ENCODE measurements at regions not wholly inside any gene's neighbourhood (a gene's known extent, or its start where the extent isn't known, plus 50 kb on each side); places are given as distances from the start of the nearest gene placed in this dataset.
"Not testable (repeated sequence)": the region's sequence is repeated elsewhere in the genome, so short reads cannot be mapped to it uniquely, and the experiment has no call there.

- peak; percentile 90 for DNase-seq
Observed at GRCh38 chr20:56689318-56689717, 60.2 kb downstream of the TFAP2C start.

- peak; percentile 52 for DNase-seq
Observed at GRCh38 chr20:56689852-56690485, 60.9 kb downstream of the TFAP2C start.

- DNase-seq = no peak
Observed at GRCh38 chr20:56690531-56691175, 61.5 kb downstream of the TFAP2C start.

GRCh38 chr20:56691325-56691998 is 62.4 kb downstream of the TFAP2C start:
- no peak for DNase-seq

GRCh38 chr20:56693217-56693616 is 64.1 kb downstream of the TFAP2C start:
- no peak for DNase-seq

GRCh38 chr20:56697476-56697875 is 68.4 kb downstream of the TFAP2C start:
- no peak for DNase-seq

- no peak for DNase-seq
Observed at GRCh38 chr20:56698297-56698696, 69.2 kb downstream of the TFAP2C start.

GRCh38 chr20:56698749-56699148 is 69.6 kb downstream of the TFAP2C start:
- no peak for DNase-seq

GRCh38 chr20:56702931-56703840 is 74.1 kb downstream of the TFAP2C start:
- DNase-seq = no peak

GRCh38 chr20:56706867-56707360 is 77.8 kb downstream of the TFAP2C start:
- no peak for DNase-seq

GRCh38 chr20:56708991-56709390 is 79.9 kb downstream of the TFAP2C start:
- no peak for DNase-seq

GRCh38 chr20:56710125-56710524 is 81.0 kb downstream of the TFAP2C start:
- DNase-seq = no peak

- DNase-seq = not testable (repeated sequence)
Observed at GRCh38 chr20:56710577-56710976, 81.5 kb downstream of the TFAP2C start.

- no peak for DNase-seq
Observed at GRCh38 chr20:56711018-56711417, 81.9 kb downstream of the TFAP2C start.

- DNase-seq = no peak
Observed at GRCh38 chr20:56715309-56715708, 86.2 kb downstream of the TFAP2C start.

- no peak for DNase-seq
Observed at GRCh38 chr20:56715902-56716519, 86.9 kb downstream of the TFAP2C start.

GRCh38 chr20:56716806-56717205 is 87.7 kb downstream of the TFAP2C start:
- no peak for DNase-seq

GRCh38 chr20:56718816-56719215 is 89.7 kb downstream of the TFAP2C start:
- no peak for DNase-seq

GRCh38 chr20:56720620-56721213 is 91.6 kb downstream of the TFAP2C start:
- no peak for DNase-seq

GRCh38 chr20:56722042-56722441 is 92.9 kb downstream of the TFAP2C start:
- no peak for DNase-seq

GRCh38 chr20:56723331-56723730 is 94.2 kb downstream of the TFAP2C start:
- DNase-seq = no peak

GRCh38 chr20:56724241-56724757 is 95.2 kb downstream of the TFAP2C start:
- no peak for DNase-seq

Measured in NCI-H226 (cell line).